B cell (primary cell): ENCODE measurements at regions not wholly inside any gene's neighbourhood (a gene's known extent, or its start where the extent isn't known, plus 50 kb on each side); places are given as distances from the start of the nearest gene placed in this dataset.

Experiments
- ATAC-seq: fragments of 200-7000 bp; cut with Tn5 transposase; one replicate; pipeline ENCODE4 v1.10.0; 2021; ENCODE audit warnings: low read depth, mild to moderate bottlenecking, moderate number of reproducible peaks, moderate library complexity
- CTCF ChIA-PET: fragments of 350-600 bp; sonication (Branson Sonifier 250); formaldehyde crosslinking; loops from one replicate; lab custom pipeline; 2021; ENCODE audit warnings: antibody characterized with exemption, inconsistent platforms; lab: Charles Lee
- POLR2A ChIA-PET: fragments of 350-600 bp; sonication (Branson Sonifier 250); formaldehyde crosslinking; loops from one replicate; lab custom pipeline; 2021; ENCODE audit warnings: antibody characterized with exemption; lab: Charles Lee
- DNase-seq: peaks from one replicate; pipeline ENCODE4 v3.0.0; 2013
- H2AFZ ChIP-seq: 2 replicates; pipeline ENCODE4 v1.6.1; 2012; ENCODE audit warnings: mild to moderate bottlenecking, low read depth, low read length; ENCODE audit not compliant: insufficient read depth, poor library complexity, severe bottlenecking
- H3K27ac ChIP-seq, 2 donors: 1 replicate in 1 of 2; 2 replicates in 1 of 2; pipeline ENCODE4 v1.5.1; 2012 to 2013; ENCODE audit warnings: low read length in 2 of 2, mild to moderate bottlenecking in 2 of 2, moderate library complexity in 1 of 2
- H3K27me3 ChIP-seq, 4 experiments: fragments of 200-600 bp in 1 of 4; sonication (generic) in 1 of 4; replicated peaks in 1 of 4; 1 replicate in 2 of 4; 2 replicates in 2 of 4; pipeline versions ENCODE4 v1.6.1 to v1.7.0; 2013 to 2016; ENCODE audit warnings: low read length in 3 of 4, mild to moderate bottlenecking in 2 of 4, mixed read lengths in 1 of 4, moderate library complexity in 1 of 4; ENCODE audit not compliant: insufficient read depth in 4 of 4, control insufficient read depth in 3 of 4; ENCODE audit errors: control extremely low read depth in 1 of 4
- H3K36me3 ChIP-seq, 2 experiments: replicated peaks in 1 of 2; 1 replicate in 1 of 2; 2 replicates in 1 of 2; pipeline versions ENCODE4 v1.6.1 to v1.7.1; 2013; ENCODE audit warnings: low read length in 1 of 2; ENCODE audit not compliant: insufficient read depth in 2 of 2, control insufficient read depth in 1 of 2; ENCODE audit errors: control extremely low read depth in 1 of 2, extremely low read depth in 1 of 2
- H3K4me1 ChIP-seq, 2 donors: fragments of 200-600 bp in 1 of 2; sonication (generic) in 1 of 2; 1 replicate in 1 of 2; 2 replicates in 1 of 2; pipeline versions ENCODE4 v1.5.1 to v1.6.1; 2013 to 2017; ENCODE audit warnings: low read length in 2 of 2; ENCODE audit not compliant: control insufficient read depth in 2 of 2, insufficient read depth in 2 of 2
- H3K4me2 ChIP-seq: replicated peaks from 2 replicates; pipeline ENCODE3; 2012; ENCODE audit warnings: mild to moderate bottlenecking, low read depth, low read length; ENCODE audit not compliant: poor library complexity, severe bottlenecking
- H3K4me3 ChIP-seq, 5 experiments: fragments of 200-600 bp in 1 of 5; sonication (generic) in 1 of 5; 1 replicate in 3 of 5; 2 replicates in 2 of 5; pipeline versions ENCODE4 v1.5.1 to v1.7.0; 2011 to 2016; ENCODE audit warnings: low read length in 4 of 5, mild to moderate bottlenecking in 4 of 5, low read depth in 2 of 5, control low read depth in 1 of 5, moderate library complexity in 1 of 5; ENCODE audit not compliant: insufficient read depth in 1 of 5; ENCODE audit errors: control extremely low read depth in 1 of 5, extremely low read depth in 1 of 5
- H3K79me2 ChIP-seq: fragments of 200-600 bp; sonication (generic); one replicate; pipeline ENCODE4 v1.6.0; 2016; ENCODE audit warnings: low read length; ENCODE audit not compliant: control insufficient read depth, insufficient read depth
- H3K9ac ChIP-seq: fragments of 200-600 bp; sonication (generic); 2 replicates; pipeline ENCODE4 v1.6.1; 2017; ENCODE audit warnings: mild to moderate bottlenecking, low read length, moderate library complexity
- H3K9me3 ChIP-seq, 3 donors: one replicate each; pipeline versions ENCODE4 v1.6.1 to v1.7.1; 2013; ENCODE audit warnings: low read length in 2 of 3; ENCODE audit not compliant: control insufficient read depth in 2 of 3, insufficient read depth in 1 of 3; ENCODE audit errors: control extremely low read depth in 1 of 3
- H4K20me1 ChIP-seq: 2 replicates; pipeline ENCODE4 v1.6.0; 2012; ENCODE audit warnings: mild to moderate bottlenecking, low read length; ENCODE audit not compliant: insufficient read depth, control insufficient read depth, poor library complexity, severe bottlenecking
- H3K27ac Mint-ChIP-seq: one replicate; pipeline ENCODE4 v1.8.0; 2021; ENCODE audit warnings: mixed read lengths
- H3K27me3 Mint-ChIP-seq: one replicate; pipeline ENCODE4 v1.8.0; 2021; ENCODE audit warnings: mixed read lengths
- H3K4me1 Mint-ChIP-seq: one replicate; pipeline ENCODE4 v1.8.0; 2021; ENCODE audit warnings: mixed read lengths
- H3K4me3 Mint-ChIP-seq: one replicate; pipeline ENCODE4 v1.8.0; 2021; ENCODE audit warnings: mixed read lengths
- H3K9me3 Mint-ChIP-seq: one replicate; pipeline ENCODE4 v1.8.0; 2022; ENCODE audit warnings: mixed read lengths; ENCODE audit not compliant: insufficient read depth
- CTCF ChIP-seq: fragments of 200-600 bp; IDR thresholded peaks from one replicate; pipeline ENCODE4 v1.8.0; 2022; ENCODE audit warnings: antibody characterized with exemption, mild to moderate bottlenecking
- EZH2 ChIP-seq: IDR thresholded peaks from 2 replicates; pipeline ENCODE4 v1.6.1; 2012; ENCODE audit warnings: borderline replicate concordance, low read depth, mild to moderate bottlenecking, moderate library complexity, low read length; ENCODE audit not compliant: insufficient read depth, poor library complexity, severe bottlenecking
- WGBS: methylation state at CpG from one replicate; pipeline ENCODE4 v1.1.5; 2013; ENCODE audit warnings: missing lambda C conversion rate; ENCODE audit not compliant: insufficient coverage; 5-methylcytosine and 5-hydroxymethylcytosine counted together
- intact Hi-C: fragments of 100-400 bp; cut with micrococcal nuclease; formaldehyde crosslinking; loops from one replicate; pipeline ENCODE4 v1.10.0; 2022

GRCh38 chr3:72303926-72304325 is 519.0 kb upstream of the PROK2 start:
- Histone ChIP-seq H3K27me3 (no peaks in the 10 kb centered on the region), H3K36me3 (no peaks in the 10 kb centered on the region), H3K27ac (no peak overlapping the region), H3K4me3 (no peak overlapping the region), H3K4me2 (no peak overlapping the region), H2AFZ (no peak overlapping the region), H4K20me1 (no peaks in the 10 kb centered on the region), H3K4me1 (peaks cover 6 to 7% of the 10 kb centered on the region in 2 donors), H3K9me3 (peaks cover 0 to 1% (median 0%) of the 10 kb centered on the region in 3 donors), H3K9ac (no peak overlapping the region), H3K79me2 (no peaks in the 10 kb centered on the region)
- Mint-ChIP-seq H3K27me3 (peaks cover 3% of the 10 kb centered on the region), H3K4me3 (no peak overlapping the region), H3K4me1 (peaks cover 16% of the 10 kb centered on the region), H3K9me3 (peaks cover 2% of the 10 kb centered on the region), H3K27ac (no peak overlapping the region)
- ATAC-seq (no peak), DNase-seq (no peak)
- 83% methylated on average over 2 of the region's 7 CpGs for WGBS
- POLR2A ChIA-PET: no interaction called here
- CTCF ChIA-PET: interaction anchor here (0.8 kb wide), 1 partner anchor 350 kb away, joined by 3 read pairs; no protein-coding TSS in a partner anchor
- intact Hi-C loops: no loop called here
- TF ChIP-seq EZH2: no peak
- no peak for TF ChIP-seq CTCF

DNA sequence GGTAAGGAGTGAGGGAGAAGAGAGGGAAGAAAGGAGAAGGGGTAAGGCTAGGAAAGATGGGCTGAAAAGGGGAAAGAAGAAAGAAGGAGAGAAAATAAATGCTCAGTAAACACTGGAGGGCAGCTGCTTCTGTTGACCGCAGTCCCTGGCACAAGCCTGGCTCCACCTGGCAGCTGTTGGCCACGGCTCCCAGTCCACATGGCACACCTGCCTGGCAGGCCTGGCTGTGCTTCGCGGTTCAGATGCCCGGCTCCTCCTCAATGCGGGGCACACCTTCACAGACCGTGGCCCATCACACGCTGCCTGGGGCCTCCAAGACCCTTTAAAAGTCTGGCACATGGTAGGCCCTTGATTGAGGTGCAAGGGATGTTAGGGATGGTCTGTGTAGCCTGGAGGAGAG is 516.8 kb upstream of the PROK2 start:
- Histone ChIP-seq H3K4me1 (no peaks in the 10 kb centered on the region), H3K36me3 (no peaks in the 10 kb centered on the region), H3K27ac (no peak overlapping the region), H3K9ac (no peak overlapping the region), H3K4me2 (no peak overlapping the region), H2AFZ (no peak overlapping the region), H3K27me3 (no peaks in the 10 kb centered on the region), H3K9me3 (no peaks in the 10 kb centered on the region), H4K20me1 (no peaks in the 10 kb centered on the region), H3K79me2 (no peaks in the 10 kb centered on the region), H3K4me3 (no peak overlapping the region)
- Mint-ChIP-seq H3K27ac (no peak overlapping the region), H3K9me3 (peaks cover 2% of the 10 kb centered on the region), H3K4me1 (peaks cover 2% of the 10 kb centered on the region), H3K27me3 (peaks cover 3% of the 10 kb centered on the region), H3K4me3 (no peak overlapping the region)
- WGBS: 54% methylated on average over 2 of the region's 8 CpGs
- no peak for ATAC-seq
- TF ChIP-seq CTCF: no peak
- no peak for TF ChIP-seq EZH2
- CTCF ChIA-PET: no interaction called here
- DNase-seq: no peak
- intact Hi-C loops: no loop called here
- POLR2A ChIA-PET: no interaction called here
